ENCODE measurements at regions not wholly inside any gene's neighbourhood (a gene's known extent, or its start where the extent isn't known, plus 50 kb on each side); places are given as distances from the start of the nearest gene placed in this dataset.

DNA sequence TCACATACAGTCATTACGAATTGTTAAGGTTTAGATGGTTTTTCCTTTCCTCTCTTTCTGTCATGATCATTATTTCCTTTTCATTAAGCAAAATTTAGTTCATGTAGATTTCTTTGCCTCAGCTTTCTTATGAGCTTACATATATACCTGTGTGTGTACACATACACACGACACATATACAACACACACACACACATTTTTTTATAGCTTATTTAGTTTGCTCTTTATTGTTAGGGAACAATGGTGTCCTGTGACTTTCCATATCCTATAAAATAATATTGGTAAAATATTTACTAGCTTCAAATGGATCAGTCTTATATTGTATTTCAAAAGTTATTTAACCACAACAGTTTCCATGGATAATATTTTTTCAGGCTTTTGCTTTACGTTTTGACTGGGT is 840.7 kb downstream of the PCDH18 start:
- H3K9me3 ChIP-seq (ENCODE audit: control extremely low read depth in 1 of 3, control insufficient read depth in 2 of 3, insufficient read depth in 1 of 3, low read length in 2 of 3), result no peaks in the 10 kb centered on the region
- H3K9ac ChIP-seq (ENCODE audit: low read length), result no peak overlapping the region
- no peak overlapping the region for H3K4me2 ChIP-seq (replicated peaks; ENCODE audit: low read depth, low read length, poor library complexity, severe bottlenecking)
- ATAC-seq (ENCODE audit: low read depth) (no peak), DNase-seq (no peak)
- H3K4me3 ChIP-seq (ENCODE audit: control extremely low read depth in 1 of 5, extremely low read depth in 1 of 5, insufficient read depth in 1 of 5, low read depth in 2 of 5, low read length in 4 of 5), result no peak overlapping the region
- POLR2A ChIA-PET, result no interaction called here
- H3K27me3 Mint-ChIP-seq, result no peaks in the 10 kb centered on the region
- no peaks in the 10 kb centered on the region for H4K20me1 ChIP-seq (ENCODE audit: control insufficient read depth, insufficient read depth, low read length, poor library complexity, severe bottlenecking)
- H3K79me2 ChIP-seq (ENCODE audit: control insufficient read depth, insufficient read depth, low read length), result no peaks in the 10 kb centered on the region
- H3K4me1 ChIP-seq (ENCODE audit: control insufficient read depth in 2 of 2, insufficient read depth in 2 of 2, low read length in 2 of 2), result no peaks in the 10 kb centered on the region
- H3K9me3 Mint-ChIP-seq (ENCODE audit: insufficient read depth), result peaks cover under 1% of the 10 kb centered on the region
- H3K4me1 Mint-ChIP-seq, result no peaks in the 10 kb centered on the region
- H2AFZ ChIP-seq (ENCODE audit: insufficient read depth, low read depth, low read length, poor library complexity, severe bottlenecking), result no peak overlapping the region
- H3K27ac ChIP-seq (ENCODE audit: low read length in 2 of 2), result no peak overlapping the region
- whole genome bisulfite sequencing (ENCODE audit: insufficient coverage), result no CpG with 5 or more reads among the region's 3 CpGs
- H3K27me3 ChIP-seq (replicated peaks in 1 of 4; ENCODE audit: control extremely low read depth in 1 of 4, control insufficient read depth in 3 of 4, insufficient read depth in 4 of 4, low read length in 3 of 4), result no peaks in the 10 kb centered on the region
- H3K36me3 ChIP-seq (replicated peaks in 1 of 2; ENCODE audit: control extremely low read depth in 1 of 2, control insufficient read depth in 1 of 2, extremely low read depth in 1 of 2, insufficient read depth in 2 of 2, low read length in 1 of 2), result no peaks in the 10 kb centered on the region
- TF ChIP-seq EZH2 (IDR thresholded peaks at IDR 0.05; ENCODE audit: borderline replicate concordance, insufficient read depth, low read depth, low read length, poor library complexity, severe bottlenecking), result no peak
- TF ChIP-seq, protein P1, sequence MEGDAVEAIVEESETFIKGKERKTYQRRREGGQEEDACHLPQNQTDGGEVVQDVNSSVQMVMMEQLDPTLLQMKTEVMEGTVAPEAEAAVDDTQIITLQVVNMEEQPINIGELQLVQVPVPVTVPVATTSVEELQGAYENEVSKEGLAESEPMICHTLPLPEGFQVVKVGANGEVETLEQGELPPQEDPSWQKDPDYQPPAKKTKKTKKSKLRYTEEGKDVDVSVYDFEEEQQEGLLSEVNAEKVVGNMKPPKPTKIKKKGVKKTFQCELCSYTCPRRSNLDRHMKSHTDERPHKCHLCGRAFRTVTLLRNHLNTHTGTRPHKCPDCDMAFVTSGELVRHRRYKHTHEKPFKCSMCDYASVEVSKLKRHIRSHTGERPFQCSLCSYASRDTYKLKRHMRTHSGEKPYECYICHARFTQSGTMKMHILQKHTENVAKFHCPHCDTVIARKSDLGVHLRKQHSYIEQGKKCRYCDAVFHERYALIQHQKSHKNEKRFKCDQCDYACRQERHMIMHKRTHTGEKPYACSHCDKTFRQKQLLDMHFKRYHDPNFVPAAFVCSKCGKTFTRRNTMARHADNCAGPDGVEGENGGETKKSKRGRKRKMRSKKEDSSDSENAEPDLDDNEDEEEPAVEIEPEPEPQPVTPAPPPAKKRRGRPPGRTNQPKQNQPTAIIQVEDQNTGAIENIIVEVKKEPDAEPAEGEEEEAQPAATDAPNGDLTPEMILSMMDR (IDR thresholded peaks at IDR 0.05), result no peak
- intact Hi-C loops (cut with micrococcal nuclease), result no loop called here
- H3K27ac Mint-ChIP-seq, result no peak overlapping the region
- CTCF ChIA-PET, result no interaction called here
- no peak overlapping the region for H3K4me3 Mint-ChIP-seq

DNA sequence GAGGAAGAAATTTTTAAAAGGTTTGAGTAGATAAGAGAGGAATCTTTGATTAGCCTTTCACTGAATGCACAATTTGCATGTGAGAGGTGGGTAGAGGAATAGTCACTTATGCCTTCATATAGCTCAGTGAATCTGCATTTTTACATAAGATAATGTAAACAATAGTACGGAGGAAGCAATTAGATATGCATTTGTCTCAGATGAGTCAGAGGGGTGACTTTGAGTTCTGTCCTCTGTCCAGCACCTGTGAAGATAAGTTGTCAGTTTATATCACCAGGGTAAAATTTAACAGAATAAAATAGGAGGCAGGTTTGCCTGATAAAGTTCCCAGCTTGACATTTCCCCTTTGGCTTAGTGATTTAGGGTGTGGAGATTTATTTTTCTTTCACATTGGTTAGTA is 841.9 kb downstream of the PCDH18 start:
- Mint-ChIP-seq H3K4me3 (no peak overlapping the region), H3K27me3 (no peaks in the 10 kb centered on the region), H3K4me1 (no peaks in the 10 kb centered on the region), H3K9me3 (ENCODE audit: insufficient read depth) (no peaks in the 10 kb centered on the region), H3K27ac (no peak overlapping the region)
- Histone ChIP-seq H3K79me2 (ENCODE audit: control insufficient read depth, insufficient read depth, low read length) (no peaks in the 10 kb centered on the region), H3K4me3 (ENCODE audit: control extremely low read depth in 1 of 5, extremely low read depth in 1 of 5, insufficient read depth in 1 of 5, low read depth in 2 of 5, low read length in 4 of 5) (no peak overlapping the region), H4K20me1 (ENCODE audit: control insufficient read depth, insufficient read depth, low read length, poor library complexity, severe bottlenecking) (no peaks in the 10 kb centered on the region), H3K9ac (ENCODE audit: low read length) (no peak overlapping the region), H3K36me3 (replicated peaks in 1 of 2; ENCODE audit: control extremely low read depth in 1 of 2, control insufficient read depth in 1 of 2, extremely low read depth in 1 of 2, insufficient read depth in 2 of 2, low read length in 1 of 2) (no peaks in the 10 kb centered on the region), H2AFZ (ENCODE audit: insufficient read depth, low read depth, low read length, poor library complexity, severe bottlenecking) (no peak overlapping the region), H3K4me2 (replicated peaks; ENCODE audit: low read depth, low read length, poor library complexity, severe bottlenecking) (no peak overlapping the region), H3K27ac (ENCODE audit: low read length in 2 of 2) (no peak overlapping the region), H3K9me3 (ENCODE audit: control extremely low read depth in 1 of 3, control insufficient read depth in 2 of 3, insufficient read depth in 1 of 3, low read length in 2 of 3) (no peaks in the 10 kb centered on the region), H3K4me1 (ENCODE audit: control insufficient read depth in 2 of 2, insufficient read depth in 2 of 2, low read length in 2 of 2) (no peaks in the 10 kb centered on the region), H3K27me3 (replicated peaks in 1 of 4; ENCODE audit: control extremely low read depth in 1 of 4, control insufficient read depth in 3 of 4, insufficient read depth in 4 of 4, low read length in 3 of 4) (no peaks in the 10 kb centered on the region)
- TF ChIP-seq, protein P1 (IDR thresholded peaks at IDR 0.05), result no peak
- no peak for TF ChIP-seq EZH2 (IDR thresholded peaks at IDR 0.05; ENCODE audit: borderline replicate concordance, insufficient read depth, low read depth, low read length, poor library complexity, severe bottlenecking)
- no peak for ATAC-seq (ENCODE audit: low read depth)
- no peak for DNase-seq
- ChIA-PET CTCF (no interaction called here), POLR2A (no interaction called here)
- intact Hi-C loops (cut with micrococcal nuclease), result no loop called here
- no CpG with 5 or more reads among the region's 1 CpG for WGBS (ENCODE audit: insufficient coverage)
